Sigmoid colon (tissue), 4 donors: ENCODE measurements at regions not wholly inside any gene's neighbourhood (a gene's known extent, or its start where the extent isn't known, plus 50 kb on each side); places are given as distances from the start of the nearest gene placed in this dataset.

Experiments
- EP300 ChIP-seq, 4 donors: sonication (generic); formaldehyde crosslinking; IDR thresholded peaks; one replicate each; pipeline ENCODE4 v1.6.1; 2017; ENCODE audit warnings: antibody characterized with exemption in 4 of 4
- POLR2A ChIP-seq, 2 donors: fragments of 450-650 bp; IDR thresholded peaks; one replicate each; pipeline ENCODE4 v1.6.1; 2016; ENCODE audit warnings: antibody characterized with exemption in 2 of 2, mild to moderate bottlenecking in 2 of 2, moderate library complexity in 2 of 2
- POLR2AphosphoS5 ChIP-seq, 4 donors: sonication (generic); formaldehyde crosslinking; IDR thresholded peaks; one replicate each; pipeline ENCODE4 v1.6.1; 2017; ENCODE audit warnings: antibody characterized with exemption in 4 of 4
- TF ChIP-seq, protein P1 (sequence below), 4 experiments: fragments of 450-650 bp in 3 of 4; fragments of 200-600 bp in 1 of 4; IDR thresholded peaks; one replicate each; pipeline ENCODE4 v1.5.1; 2016 to 2019; ENCODE audit warnings: antibody characterized with exemption in 4 of 4, mild to moderate bottlenecking in 3 of 4, moderate library complexity in 2 of 4

DNA sequence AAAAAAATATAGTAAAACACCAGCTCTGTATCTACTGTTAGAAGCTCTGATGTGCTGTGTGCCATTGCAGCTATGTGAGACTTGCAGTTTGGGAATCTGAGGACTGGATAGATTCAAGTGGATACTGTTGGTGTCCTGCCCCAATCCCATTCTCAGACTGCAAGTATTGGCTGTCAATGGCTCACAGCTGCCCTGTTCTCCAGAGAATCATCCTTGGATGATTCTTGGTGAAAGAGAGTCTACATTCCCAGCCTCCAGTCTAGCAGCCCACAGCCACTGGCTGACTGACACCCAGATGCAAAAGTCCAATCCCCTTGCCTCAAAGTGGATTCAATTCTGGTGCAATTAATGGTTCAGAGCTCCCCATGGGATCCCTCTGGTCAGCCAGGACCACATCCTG lies 206.1 kb upstream of the MTNR1B start:
- TF ChIP-seq POLR2A (IDR thresholded peaks at IDR 0.05) (no peak), EP300 (IDR thresholded peaks at IDR 0.05) (no peak), POLR2AphosphoS5 (IDR thresholded peaks at IDR 0.05) (no peak)
- TF ChIP-seq, protein P1, sequence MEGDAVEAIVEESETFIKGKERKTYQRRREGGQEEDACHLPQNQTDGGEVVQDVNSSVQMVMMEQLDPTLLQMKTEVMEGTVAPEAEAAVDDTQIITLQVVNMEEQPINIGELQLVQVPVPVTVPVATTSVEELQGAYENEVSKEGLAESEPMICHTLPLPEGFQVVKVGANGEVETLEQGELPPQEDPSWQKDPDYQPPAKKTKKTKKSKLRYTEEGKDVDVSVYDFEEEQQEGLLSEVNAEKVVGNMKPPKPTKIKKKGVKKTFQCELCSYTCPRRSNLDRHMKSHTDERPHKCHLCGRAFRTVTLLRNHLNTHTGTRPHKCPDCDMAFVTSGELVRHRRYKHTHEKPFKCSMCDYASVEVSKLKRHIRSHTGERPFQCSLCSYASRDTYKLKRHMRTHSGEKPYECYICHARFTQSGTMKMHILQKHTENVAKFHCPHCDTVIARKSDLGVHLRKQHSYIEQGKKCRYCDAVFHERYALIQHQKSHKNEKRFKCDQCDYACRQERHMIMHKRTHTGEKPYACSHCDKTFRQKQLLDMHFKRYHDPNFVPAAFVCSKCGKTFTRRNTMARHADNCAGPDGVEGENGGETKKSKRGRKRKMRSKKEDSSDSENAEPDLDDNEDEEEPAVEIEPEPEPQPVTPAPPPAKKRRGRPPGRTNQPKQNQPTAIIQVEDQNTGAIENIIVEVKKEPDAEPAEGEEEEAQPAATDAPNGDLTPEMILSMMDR (IDR thresholded peaks at IDR 0.05), result no peak
